ENCODE measurements at regions not wholly inside any gene's neighbourhood (a gene's known extent, or its start where the extent isn't known, plus 50 kb on each side); places are given as distances from the start of the nearest gene placed in this dataset.

GRCh38 chr20:17811628-17811965, 111.8 kb downstream of the BANF2 start:
- no peak for DNase-seq

- DNase-seq = no peak
These were observed 111.3 kb downstream of the BANF2 start for GRCh38 chr20:17810847-17811627.

- no peak for DNase-seq
These were observed 110.4 kb downstream of the BANF2 start for GRCh38 chr20:17810062-17810631.

GRCh38 chr20:17809362-17810061, 109.7 kb downstream of the BANF2 start:
- no peak for DNase-seq

- DNase-seq = no peak
These were observed 109.0 kb downstream of the BANF2 start for GRCh38 chr20:17808782-17809181.

- no peak for DNase-seq
These were observed 108.6 kb downstream of the BANF2 start for GRCh38 chr20:17808357-17808756.

GRCh38 chr20:17807651-17808050, 107.9 kb downstream of the BANF2 start:
- DNase-seq = no peak

GRCh38 chr20:17806739-17807441, 107.1 kb downstream of the BANF2 start:
- DNase-seq = peak in 2 of 14 donors; percentile 19 to 59

GRCh38 chr20:17806107-17806506, 106.3 kb downstream of the BANF2 start:
- DNase-seq = no peak

GRCh38 chr20:17803765-17804164, 104.0 kb downstream of the BANF2 start:
- no peak for DNase-seq

- no peak for DNase-seq
These were observed 99.9 kb downstream of the BANF2 start for GRCh38 chr20:17799575-17800227.

GRCh38 chr20:17798601-17799000, 98.8 kb downstream of the BANF2 start:
- no peak for DNase-seq

GRCh38 chr20:17797579-17797978, 97.8 kb downstream of the BANF2 start:
- DNase-seq = no peak

- DNase-seq = no peak
These were observed 97.4 kb downstream of the BANF2 start for GRCh38 chr20:17797161-17797560.

GRCh38 chr20:17796091-17796563, 96.4 kb downstream of the BANF2 start:
- DNase-seq = no peak

- DNase-seq = no peak
These were observed 95.8 kb downstream of the BANF2 start for GRCh38 chr20:17795501-17796071.

GRCh38 chr20:17795003-17795402, 95.2 kb downstream of the BANF2 start:
- no peak for DNase-seq

GRCh38 chr20:17794400-17794799, 94.6 kb downstream of the BANF2 start:
- DNase-seq = peak in 8 of 14 donors; percentile 11 to 60 (median 38)

- no peak for DNase-seq
These were observed 94.2 kb downstream of the BANF2 start for GRCh38 chr20:17793986-17794385.

- DNase-seq = no peak
These were observed 90.5 kb downstream of the BANF2 start for GRCh38 chr20:17790296-17790695.

GRCh38 chr20:17787816-17788215, 88.0 kb downstream of the BANF2 start:
- DNase-seq = no peak

GRCh38 chr20:17786221-17786718, 86.5 kb downstream of the BANF2 start:
- DNase-seq = no peak
